Right atrium auricular region (tissue), 2 donors: ENCODE measurements at regions not wholly inside any gene's neighbourhood (a gene's known extent, or its start where the extent isn't known, plus 50 kb on each side); places are given as distances from the start of the nearest gene placed in this dataset.
"Not testable (repeated sequence)": the region's sequence is repeated elsewhere in the genome, so short reads cannot be mapped to it uniquely, and the experiment has no call there.

ENCODE experiments used
- DNase-seq: peaks from one replicate; pipeline ENCODE4 v3.0.0-alpha.2; 2019; ENCODE audit warnings: low spot score
- H3K27ac ChIP-seq, 2 donors: fragments of 200-600 bp; sonication (generic); 1 replicate in 1 of 2; 2 replicates in 1 of 2; pipeline ENCODE4 v1.5.1; 2016 to 2019
- H3K27me3 ChIP-seq, 2 donors: fragments of 200-600 bp; sonication (generic); one replicate each; pipeline versions ENCODE4 v1.5.1 to v1.6.0; 2017 to 2019
- H3K36me3 ChIP-seq: fragments of 200-600 bp; sonication (generic); one replicate; pipeline ENCODE4 v1.5.1; 2016
- H3K4me1 ChIP-seq, 2 donors: fragments of 200-600 bp; sonication (generic); one replicate each; pipeline versions ENCODE4 v1.5.1 to v1.6.0; 2017 to 2019
- H3K4me3 ChIP-seq, 2 donors: fragments of 200-600 bp; sonication (generic); 1 replicate in 1 of 2; 2 replicates in 1 of 2; pipeline ENCODE4 v1.5.1; 2017 to 2019; ENCODE audit warnings: mild to moderate bottlenecking in 1 of 2, moderate library complexity in 1 of 2
- H3K9me3 ChIP-seq, 2 donors: fragments of 200-600 bp; sonication (generic); one replicate each; pipeline ENCODE4 v1.5.1; 2019
- TF ChIP-seq, protein P1 (sequence below), 2 donors: fragments of 200-600 bp; sonication (generic); IDR thresholded peaks; one replicate each; pipeline ENCODE4 v1.5.1; 2019; ENCODE audit warnings: antibody characterized with exemption in 2 of 2

GRCh38 chr18:76709659-76710645, 112.4 kb upstream of the ZNF236 start:
- H3K4me3 ChIP-seq: no peak overlapping the region
- peaks cover 0 to 4% of the 10 kb centered on the region in 2 donors for H3K4me1 ChIP-seq
- TF ChIP-seq, protein P1, sequence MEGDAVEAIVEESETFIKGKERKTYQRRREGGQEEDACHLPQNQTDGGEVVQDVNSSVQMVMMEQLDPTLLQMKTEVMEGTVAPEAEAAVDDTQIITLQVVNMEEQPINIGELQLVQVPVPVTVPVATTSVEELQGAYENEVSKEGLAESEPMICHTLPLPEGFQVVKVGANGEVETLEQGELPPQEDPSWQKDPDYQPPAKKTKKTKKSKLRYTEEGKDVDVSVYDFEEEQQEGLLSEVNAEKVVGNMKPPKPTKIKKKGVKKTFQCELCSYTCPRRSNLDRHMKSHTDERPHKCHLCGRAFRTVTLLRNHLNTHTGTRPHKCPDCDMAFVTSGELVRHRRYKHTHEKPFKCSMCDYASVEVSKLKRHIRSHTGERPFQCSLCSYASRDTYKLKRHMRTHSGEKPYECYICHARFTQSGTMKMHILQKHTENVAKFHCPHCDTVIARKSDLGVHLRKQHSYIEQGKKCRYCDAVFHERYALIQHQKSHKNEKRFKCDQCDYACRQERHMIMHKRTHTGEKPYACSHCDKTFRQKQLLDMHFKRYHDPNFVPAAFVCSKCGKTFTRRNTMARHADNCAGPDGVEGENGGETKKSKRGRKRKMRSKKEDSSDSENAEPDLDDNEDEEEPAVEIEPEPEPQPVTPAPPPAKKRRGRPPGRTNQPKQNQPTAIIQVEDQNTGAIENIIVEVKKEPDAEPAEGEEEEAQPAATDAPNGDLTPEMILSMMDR (IDR thresholded peaks at IDR 0.05): peak; percentile 80 to 94
- no peaks in the 10 kb centered on the region for H3K9me3 ChIP-seq
- no peak overlapping the region for H3K27ac ChIP-seq
- no peaks in the 10 kb centered on the region for H3K36me3 ChIP-seq
- peak; percentile 80 for DNase-seq
- H3K27me3 ChIP-seq: no peaks in the 10 kb centered on the region

DNA sequence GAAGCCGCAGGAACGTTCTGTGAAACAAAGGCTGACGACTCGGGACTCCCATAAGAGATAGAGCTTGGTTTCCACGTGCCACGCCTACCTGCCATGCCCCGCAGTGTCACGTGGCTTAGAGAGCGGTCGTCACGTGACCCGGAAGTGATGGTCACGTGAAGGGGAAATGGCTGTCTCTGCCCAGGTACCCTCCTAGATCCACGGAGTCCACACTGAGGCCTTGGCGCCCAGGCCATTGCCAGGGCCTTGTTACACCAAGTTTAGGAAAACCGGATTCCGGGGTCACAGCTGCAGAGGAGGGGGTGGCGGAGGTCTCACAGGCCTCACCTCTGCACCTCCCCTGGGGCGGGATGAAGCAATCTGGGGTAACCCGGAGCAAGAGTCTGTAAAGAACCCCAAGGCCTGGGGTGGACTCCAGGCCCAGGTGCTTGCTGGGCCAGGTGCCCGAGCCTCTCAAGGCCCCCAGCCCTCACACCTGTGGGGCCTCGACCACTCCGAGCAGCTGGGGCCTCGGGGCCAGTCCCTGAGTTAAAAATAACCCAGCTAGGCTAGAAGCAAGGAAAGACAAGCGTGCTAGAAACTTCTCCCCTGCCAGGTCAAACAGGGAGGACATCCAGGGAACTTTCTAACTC, 113.5 kb upstream of the ZNF236 start:
- no peak for DNase-seq
- TF ChIP-seq, protein P1 (IDR thresholded peaks at IDR 0.05): no peak

DNA sequence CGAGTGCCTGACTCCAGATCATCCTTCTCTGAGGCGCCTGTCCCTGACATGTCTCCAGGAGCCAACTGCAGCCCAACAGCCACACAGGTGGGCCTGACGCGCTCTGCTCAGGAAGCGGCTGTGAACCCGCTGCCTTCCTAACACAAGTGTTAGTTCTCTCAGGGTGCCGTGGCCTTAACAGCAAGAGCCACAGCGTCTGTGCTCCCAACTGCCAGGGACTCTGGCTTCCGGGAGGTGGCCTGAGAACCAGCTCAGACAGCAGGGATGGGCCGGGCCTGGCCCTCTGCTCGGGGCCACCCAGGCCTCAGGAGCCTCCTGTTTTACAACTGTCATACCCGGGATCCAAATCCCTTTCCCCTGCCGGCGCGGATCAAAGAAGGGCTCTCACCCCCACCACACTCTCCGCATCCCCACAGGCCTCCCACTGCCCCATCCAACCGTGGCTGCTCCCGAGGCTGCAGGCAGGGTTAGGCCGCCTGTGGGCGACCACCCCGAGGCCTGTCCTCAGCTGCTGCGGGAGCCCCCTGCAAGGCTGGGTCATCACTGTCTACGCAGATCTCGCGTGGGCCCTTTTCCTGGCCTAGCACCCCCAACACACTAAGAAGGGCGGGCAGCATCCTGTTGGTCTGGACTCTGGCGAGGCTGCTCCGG, 114.2 kb upstream of the ZNF236 start:
- DNase-seq: no peak
- Histone ChIP-seq H3K36me3 (no peaks in the 10 kb centered on the region), H3K27ac (no peak overlapping the region), H3K27me3 (no peaks in the 10 kb centered on the region), H3K4me3 (no peak overlapping the region), H3K4me1 (peaks cover 0 to 4% of the 10 kb centered on the region in 2 donors), H3K9me3 (no peaks in the 10 kb centered on the region)
- TF ChIP-seq, protein P1 (IDR thresholded peaks at IDR 0.05): no peak

More for the DNA sequence above, 113.5 kb upstream of the ZNF236 start:
- no peaks in the 10 kb centered on the region for H3K36me3 ChIP-seq
- H3K9me3 ChIP-seq: no peaks in the 10 kb centered on the region
- H3K27me3 ChIP-seq: no peaks in the 10 kb centered on the region
- H3K4me1 ChIP-seq: peaks cover 0 to 4% of the 10 kb centered on the region in 2 donors
- H3K27ac ChIP-seq: no peak overlapping the region
- no peak overlapping the region for H3K4me3 ChIP-seq

DNA sequence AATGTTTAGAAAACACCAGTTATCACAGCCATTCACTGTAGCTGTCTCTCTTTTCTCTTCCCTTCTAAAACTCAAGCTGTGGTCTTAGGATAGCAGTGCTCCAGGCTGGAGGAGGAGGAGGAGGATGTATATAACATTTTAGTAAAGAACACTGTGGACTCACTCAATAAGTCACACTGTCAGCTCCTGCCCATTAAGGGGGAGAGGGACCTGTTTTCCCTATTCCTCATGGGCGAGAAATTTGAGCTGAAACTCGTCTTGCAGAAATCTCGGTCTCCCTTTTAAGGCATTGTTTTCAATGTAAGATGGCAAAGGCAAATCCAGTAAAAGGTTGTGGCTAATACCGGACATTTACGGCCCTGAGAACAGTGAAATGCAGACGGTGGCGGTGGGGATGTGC, 114.8 kb upstream of the ZNF236 start:
- H3K4me3 ChIP-seq: no peak overlapping the region
- no peaks in the 10 kb centered on the region for H3K27me3 ChIP-seq
- peaks cover 0 to 4% of the 10 kb centered on the region in 2 donors for H3K4me1 ChIP-seq
- no peaks in the 10 kb centered on the region for H3K9me3 ChIP-seq
- no peak overlapping the region for H3K27ac ChIP-seq
- no peaks in the 10 kb centered on the region for H3K36me3 ChIP-seq
- TF ChIP-seq, protein P1 (IDR thresholded peaks at IDR 0.05): no peak
- DNase-seq: no peak

DNA sequence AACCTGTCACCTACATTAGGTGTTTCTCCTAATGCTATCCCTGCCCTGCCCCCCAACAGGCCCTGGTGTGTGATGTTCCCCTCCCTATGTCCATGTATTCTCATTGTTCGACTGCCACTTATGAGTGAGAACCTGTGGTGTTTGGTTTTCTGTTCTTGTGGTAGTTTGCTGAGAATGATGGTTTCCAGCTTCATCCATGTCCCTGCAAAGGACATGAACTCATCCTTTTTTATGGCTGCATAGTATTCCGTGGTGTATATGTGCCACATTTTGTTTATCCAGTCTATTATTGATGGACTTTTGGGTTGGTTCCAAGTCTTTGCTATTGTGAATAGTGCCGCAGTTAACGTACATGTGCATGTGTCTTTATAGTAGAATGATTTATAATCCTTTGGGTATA, 117.8 kb upstream of the ZNF236 start:
- H3K27me3 ChIP-seq, H3K9me3 ChIP-seq, H3K4me1 ChIP-seq, H3K36me3 ChIP-seq, H3K4me3 ChIP-seq, H3K27ac ChIP-seq, DNase-seq: not testable (repeated sequence)

GRCh38 chr18:76699923-76700322, 122.4 kb upstream of the ZNF236 start:
- TF ChIP-seq, protein P1 (IDR thresholded peaks at IDR 0.05): no peak
- no peaks in the 10 kb centered on the region for H3K4me1 ChIP-seq
- H3K27me3 ChIP-seq: no peaks in the 10 kb centered on the region
- H3K27ac ChIP-seq: no peak overlapping the region
- no peak for DNase-seq
- no peak overlapping the region for H3K4me3 ChIP-seq
- H3K36me3 ChIP-seq: no peaks in the 10 kb centered on the region
- no peaks in the 10 kb centered on the region for H3K9me3 ChIP-seq
